ES-I3 (cell line): ENCODE measurements at regions not wholly inside any gene's neighbourhood (a gene's known extent, or its start where the extent isn't known, plus 50 kb on each side); places are given as distances from the start of the nearest gene placed in this dataset.

Experiments
- H3K36me3 ChIP-seq: 2 replicates; pipeline ENCODE4 v1.6.1; 2013; ENCODE audit warnings: mild to moderate bottlenecking, low read length, control low read depth, moderate library complexity; ENCODE audit not compliant: insufficient read depth
- H3K4me1 ChIP-seq: 2 replicates; pipeline ENCODE4 v1.6.1; 2013; ENCODE audit warnings: mild to moderate bottlenecking, control low read depth, low read length; ENCODE audit not compliant: insufficient read depth
- H3K9ac ChIP-seq: 2 replicates; pipeline ENCODE4 v1.6.1; 2013; ENCODE audit warnings: low read depth, mild to moderate bottlenecking, low read length, moderate library complexity
- H3K9me3 ChIP-seq: 2 replicates; pipeline ENCODE4 v1.6.1; 2013; ENCODE audit warnings: mild to moderate bottlenecking, low read length, moderate library complexity; ENCODE audit not compliant: control insufficient read depth, insufficient read depth

- H3K36me3 ChIP-seq, result no peaks in the 10 kb centered on the region
- no peaks in the 10 kb centered on the region for H3K9me3 ChIP-seq
- no peak overlapping the region for H3K9ac ChIP-seq
- no peaks in the 10 kb centered on the region for H3K4me1 ChIP-seq
Observed at GRCh38 chr10:2837674-2838073, 229.7 kb upstream of the PFKP start.

GRCh38 chr10:2836921-2837662, 230.3 kb upstream of the PFKP start:
- Histone ChIP-seq H3K9ac (no peak overlapping the region), H3K4me1 (no peaks in the 10 kb centered on the region), H3K36me3 (no peaks in the 10 kb centered on the region), H3K9me3 (no peaks in the 10 kb centered on the region)

- H3K9me3 ChIP-seq, result no peaks in the 10 kb centered on the region
- H3K4me1 ChIP-seq, result no peaks in the 10 kb centered on the region
- H3K36me3 ChIP-seq, result no peaks in the 10 kb centered on the region
- H3K9ac ChIP-seq, result no peak overlapping the region
Observed at GRCh38 chr10:2834214-2834613, 233.1 kb upstream of the PFKP start.

GRCh38 chr10:2831509-2831908, 235.8 kb upstream of the PFKP start:
- H3K9me3 ChIP-seq, result no peaks in the 10 kb centered on the region; the same call in 1 of the 2 replicates

GRCh38 chr10:2828741-2829140, 238.6 kb upstream of the PFKP start:
- H3K9me3 ChIP-seq, result no peaks in the 10 kb centered on the region; the same call in 1 of the 2 replicates
- no peak overlapping the region for H3K9ac ChIP-seq
- no peaks in the 10 kb centered on the region for H3K4me1 ChIP-seq
- H3K36me3 ChIP-seq, result no peaks in the 10 kb centered on the region

More at GRCh38 chr10:2831509-2831908, 235.8 kb upstream of the PFKP start:
- Histone ChIP-seq H3K9ac (no peak overlapping the region), H3K4me1 (no peaks in the 10 kb centered on the region), H3K36me3 (no peaks in the 10 kb centered on the region)

GRCh38 chr10:2826675-2827074, 240.7 kb upstream of the PFKP start:
- no peaks in the 10 kb centered on the region for H3K36me3 ChIP-seq
- H3K4me1 ChIP-seq, result no peaks in the 10 kb centered on the region
- no peaks in the 10 kb centered on the region; the same call in 1 of the 2 replicates for H3K9me3 ChIP-seq
- H3K9ac ChIP-seq, result no peak overlapping the region

GRCh38 chr10:2825841-2826240, 241.5 kb upstream of the PFKP start:
- Histone ChIP-seq H3K9me3 (no peaks in the 10 kb centered on the region; the same call in 1 of the 2 replicates), H3K9ac (no peak overlapping the region), H3K4me1 (no peaks in the 10 kb centered on the region), H3K36me3 (no peaks in the 10 kb centered on the region)

- Histone ChIP-seq H3K9me3 (no peaks in the 10 kb centered on the region), H3K9ac (no peak overlapping the region), H3K36me3 (no peaks in the 10 kb centered on the region), H3K4me1 (no peaks in the 10 kb centered on the region)
Observed at GRCh38 chr10:2817940-2818636, 249.3 kb upstream of the PFKP start.

- Histone ChIP-seq H3K36me3 (no peaks in the 10 kb centered on the region), H3K4me1 (no peaks in the 10 kb centered on the region), H3K9ac (no peak overlapping the region), H3K9me3 (no peaks in the 10 kb centered on the region)
Observed at GRCh38 chr10:2813693-2814092, 253.7 kb upstream of the PFKP start.

- H3K36me3 ChIP-seq, result no peaks in the 10 kb centered on the region
- H3K9me3 ChIP-seq, result no peaks in the 10 kb centered on the region
- no peaks in the 10 kb centered on the region for H3K4me1 ChIP-seq
- no peak overlapping the region for H3K9ac ChIP-seq
Observed at GRCh38 chr10:2813286-2813685, 254.1 kb upstream of the PFKP start.

- Histone ChIP-seq H3K9ac (no peak overlapping the region), H3K36me3 (no peaks in the 10 kb centered on the region), H3K4me1 (no peaks in the 10 kb centered on the region), H3K9me3 (no peaks in the 10 kb centered on the region)
Observed at GRCh38 chr10:2812631-2813030, 254.7 kb upstream of the PFKP start.

GRCh38 chr10:2800178-2800577, 267.2 kb upstream of the PFKP start:
- no peak overlapping the region for H3K9ac ChIP-seq
- H3K36me3 ChIP-seq, result no peaks in the 10 kb centered on the region

GRCh38 chr10:2798336-2799022, 268.9 kb upstream of the PFKP start:
- Histone ChIP-seq H3K4me1 (peaks cover 7% of the 10 kb centered on the region; the same call in 1 of the 2 replicates), H3K9ac (no peak overlapping the region), H3K9me3 (no peaks in the 10 kb centered on the region), H3K36me3 (no peaks in the 10 kb centered on the region)

More at GRCh38 chr10:2800178-2800577, 267.2 kb upstream of the PFKP start:
- Histone ChIP-seq H3K9me3 (no peaks in the 10 kb centered on the region), H3K4me1 (peaks cover 7% of the 10 kb centered on the region; the same call in 1 of the 2 replicates)

- no peak overlapping the region for H3K9ac ChIP-seq
- no peaks in the 10 kb centered on the region for H3K36me3 ChIP-seq
- H3K4me1 ChIP-seq, result no peaks in the 10 kb centered on the region
- no peaks in the 10 kb centered on the region for H3K9me3 ChIP-seq
Observed at GRCh38 chr10:2791774-2792443, 275.4 kb upstream of the PFKP start.
